Uterus (tissue), 2 donors: ENCODE measurements at regions not wholly inside any gene's neighbourhood (a gene's known extent, or its start where the extent isn't known, plus 50 kb on each side); places are given as distances from the start of the nearest gene placed in this dataset.
"Not testable (repeated sequence)": the region's sequence is repeated elsewhere in the genome, so short reads cannot be mapped to it uniquely, and the experiment has no call there.

Source experiments
- CTCF ChIP-seq, 4 experiments: fragments of 200-600 bp in 2 of 4; fragments of 450-650 bp in 2 of 4; sonication (generic) in 2 of 4; IDR thresholded peaks; one replicate each; pipeline ENCODE4 v1.5.1; 2016 to 2019; ENCODE audit warnings: antibody characterized with exemption in 4 of 4, mild to moderate bottlenecking in 2 of 4, moderate library complexity in 1 of 4
- POLR2A ChIP-seq, 2 donors: fragments of 450-650 bp; IDR thresholded peaks; one replicate each; pipeline ENCODE4 v1.6.1; 2016; ENCODE audit warnings: antibody characterized with exemption in 2 of 2, mild to moderate bottlenecking in 1 of 2, moderate library complexity in 1 of 2

GRCh38 chr2:111422562-111422961 is 301.8 kb downstream of the BCL2L11 start:
- TF ChIP-seq POLR2A, CTCF (IDR thresholded peaks at IDR 0.05): not testable (repeated sequence)
